HUES48 (cell line): ENCODE measurements at regions not wholly inside any gene's neighbourhood (a gene's known extent, or its start where the extent isn't known, plus 50 kb on each side); places are given as distances from the start of the nearest gene placed in this dataset.

Experiments used
- H3K27ac ChIP-seq: one replicate; pipeline ENCODE4 v1.7.0; 2013; ENCODE audit warnings: low read depth, low read length, inconsistent platforms
- H3K27me3 ChIP-seq: 2 replicates; pipeline ENCODE4 v1.6.1; 2013; ENCODE audit warnings: mild to moderate bottlenecking, low read length; ENCODE audit not compliant: control insufficient read depth, insufficient read depth
- H3K36me3 ChIP-seq: 2 replicates; pipeline ENCODE4 v1.6.1; 2013; ENCODE audit warnings: low read length; ENCODE audit not compliant: control insufficient read depth, insufficient read depth
- H3K4me1 ChIP-seq: 2 replicates; pipeline ENCODE4 v1.6.1; 2013; ENCODE audit warnings: mild to moderate bottlenecking, low read length; ENCODE audit not compliant: control insufficient read depth, insufficient read depth
- H3K4me3 ChIP-seq: 2 replicates; pipeline ENCODE4 v1.5.1; 2013; ENCODE audit warnings: mild to moderate bottlenecking, low read depth, low read length
- H3K9ac ChIP-seq: 2 replicates; pipeline ENCODE4 v1.6.1; 2013; ENCODE audit warnings: mild to moderate bottlenecking, low read depth, low read length, moderate library complexity
- H3K9me3 ChIP-seq: 2 replicates; pipeline ENCODE4 v1.6.1; 2013; ENCODE audit warnings: low read length; ENCODE audit not compliant: control insufficient read depth, insufficient read depth

DNA sequence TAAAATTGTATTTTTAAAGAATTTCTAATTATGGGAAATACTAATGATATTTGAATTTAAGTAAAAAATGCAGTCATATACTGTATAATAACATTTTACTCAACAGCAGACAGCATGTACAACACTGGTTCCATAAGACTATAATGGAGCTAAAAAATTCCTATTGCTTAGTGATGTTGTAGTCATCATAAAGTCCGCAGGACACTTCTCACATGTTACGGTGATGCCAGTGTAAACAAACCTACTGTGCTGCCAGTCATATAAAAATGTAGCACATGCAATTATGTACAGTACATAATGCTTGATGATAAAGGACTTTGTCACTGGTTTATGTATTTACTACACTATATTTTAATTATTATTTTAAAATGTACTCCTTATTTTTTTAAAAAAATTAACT lies 629.3 kb downstream of the IPMK start:
- H3K4me1 ChIP-seq: 0 out of 2 replicates have a peak, but pooled peaks cover 4% of the 10 kb centered on the region
- no peaks in the 10 kb centered on the region for H3K27me3 ChIP-seq
- no peak overlapping the region for H3K4me3 ChIP-seq
- H3K36me3 ChIP-seq: no peaks in the 10 kb centered on the region
- H3K27ac ChIP-seq: no peak overlapping the region
- H3K9me3 ChIP-seq: no peaks in the 10 kb centered on the region
- no peak overlapping the region for H3K9ac ChIP-seq

DNA sequence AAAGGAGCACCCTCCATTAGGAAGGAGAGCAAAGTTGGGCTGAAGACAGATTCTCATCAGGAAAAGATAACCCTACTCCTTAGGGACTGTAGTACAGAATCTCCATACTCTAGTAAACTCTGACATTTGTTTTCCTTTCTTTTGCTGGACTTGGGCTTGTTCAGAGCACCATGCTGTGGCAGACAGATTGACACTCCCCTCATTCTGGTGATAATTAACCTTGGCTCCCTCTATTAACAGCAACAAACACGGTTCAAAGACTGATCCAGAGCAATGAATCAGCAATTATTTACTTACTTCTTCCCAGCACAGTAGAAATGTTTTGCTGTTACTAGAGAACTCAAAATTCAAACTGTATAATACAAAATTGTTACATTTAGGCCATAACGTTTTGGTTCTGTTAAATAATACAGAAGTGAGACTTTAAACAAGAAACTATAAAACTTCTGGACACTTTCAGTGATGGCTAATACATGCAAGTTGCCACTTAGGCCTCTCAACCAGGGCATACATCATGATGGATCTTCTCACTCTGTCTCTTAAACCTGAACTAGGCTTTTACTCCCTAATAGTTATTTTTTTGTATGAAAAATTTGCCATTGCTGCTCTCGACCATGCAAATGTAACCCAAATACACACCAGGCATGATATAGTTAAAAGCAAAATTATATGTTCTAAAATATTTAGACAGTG lies 639.0 kb downstream of the IPMK start:
- Histone ChIP-seq H3K27ac (peak overlapping the region; percentile 95), H3K4me3 (peak overlapping the region; percentile 24), H3K27me3 (no peaks in the 10 kb centered on the region), H3K4me1 (peaks cover 48% of the 10 kb centered on the region), H3K36me3 (no peaks in the 10 kb centered on the region), H3K9ac (peak overlapping the region; percentile 29; the same call in 1 of the 2 replicates), H3K9me3 (no peaks in the 10 kb centered on the region)

DNA sequence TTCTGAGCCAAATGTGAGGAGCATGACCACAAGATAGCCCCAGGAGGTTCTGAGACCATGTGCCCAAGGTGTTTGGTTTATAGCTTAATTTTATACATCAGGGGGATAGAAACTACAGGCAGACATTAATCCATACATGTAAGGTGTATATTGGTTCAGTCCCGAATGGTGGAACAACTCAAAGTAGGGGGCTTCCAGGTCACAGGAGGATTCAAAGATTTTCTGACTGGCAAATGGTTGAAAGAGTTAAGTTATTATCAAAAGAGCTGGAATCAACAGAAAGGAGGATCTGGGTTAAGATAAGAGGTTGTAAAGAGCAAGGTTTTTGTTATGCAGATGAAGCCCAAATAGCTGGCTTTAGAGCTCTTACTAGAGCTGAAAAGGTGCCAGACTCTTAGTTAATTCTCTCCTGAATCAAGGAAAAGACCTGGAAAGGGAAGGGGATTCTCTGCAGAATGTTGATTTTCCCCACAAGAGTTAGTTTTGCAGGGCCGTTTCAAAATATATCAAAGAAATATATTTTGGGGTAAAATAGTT lies 640.0 kb downstream of the IPMK start:
- no peaks in the 10 kb centered on the region for H3K9me3 ChIP-seq
- H3K27me3 ChIP-seq: no peaks in the 10 kb centered on the region
- no peaks in the 10 kb centered on the region for H3K36me3 ChIP-seq
- peaks cover 47% of the 10 kb centered on the region for H3K4me1 ChIP-seq
- peak overlapping the region; percentile 49; the same call in 1 of the 2 replicates for H3K9ac ChIP-seq
- H3K27ac ChIP-seq: peak overlapping the region; percentile 95
- H3K4me3 ChIP-seq: peak overlapping the region; percentile 24; the same call in 1 of the 2 replicates

DNA sequence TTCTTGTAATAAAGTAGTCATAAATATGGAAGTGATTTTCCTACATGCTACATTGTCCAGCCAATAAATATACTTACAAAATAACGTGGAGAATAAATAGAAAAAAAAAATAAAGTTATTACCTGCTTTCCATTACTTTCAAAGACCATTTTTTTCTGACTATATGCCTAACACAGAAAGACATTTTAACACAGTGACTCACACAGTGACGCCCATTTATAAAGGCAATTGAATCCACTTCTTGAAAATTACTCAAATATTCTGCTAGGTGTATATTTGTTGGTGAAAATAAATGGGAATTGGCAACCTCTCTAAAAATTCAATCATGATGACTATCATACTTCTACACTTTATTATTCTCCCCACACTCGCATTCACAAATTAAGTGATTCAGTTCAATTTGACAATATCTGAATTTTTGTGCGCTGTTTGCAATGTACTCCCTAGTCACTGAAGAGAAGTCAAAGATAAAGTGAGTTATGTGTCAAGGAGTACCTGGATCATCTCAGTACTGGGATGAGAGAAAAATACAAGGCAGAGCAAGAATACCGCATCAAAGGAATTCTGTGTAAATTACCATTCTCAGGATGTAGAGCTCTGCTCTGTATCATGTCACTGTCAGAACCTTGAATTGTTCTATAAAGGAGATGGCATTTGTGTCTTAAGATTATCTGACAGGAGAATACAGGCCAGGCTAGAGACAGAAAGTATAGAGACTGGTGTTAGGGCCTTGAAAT lies 642.7 kb downstream of the IPMK start:
- no peaks in the 10 kb centered on the region for H3K27me3 ChIP-seq
- no peaks in the 10 kb centered on the region for H3K9me3 ChIP-seq
- H3K9ac ChIP-seq: no peak overlapping the region
- no peak overlapping the region for H3K4me3 ChIP-seq
- peaks cover 40% of the 10 kb centered on the region for H3K4me1 ChIP-seq
- no peaks in the 10 kb centered on the region for H3K36me3 ChIP-seq
- H3K27ac ChIP-seq: no peak overlapping the region

DNA sequence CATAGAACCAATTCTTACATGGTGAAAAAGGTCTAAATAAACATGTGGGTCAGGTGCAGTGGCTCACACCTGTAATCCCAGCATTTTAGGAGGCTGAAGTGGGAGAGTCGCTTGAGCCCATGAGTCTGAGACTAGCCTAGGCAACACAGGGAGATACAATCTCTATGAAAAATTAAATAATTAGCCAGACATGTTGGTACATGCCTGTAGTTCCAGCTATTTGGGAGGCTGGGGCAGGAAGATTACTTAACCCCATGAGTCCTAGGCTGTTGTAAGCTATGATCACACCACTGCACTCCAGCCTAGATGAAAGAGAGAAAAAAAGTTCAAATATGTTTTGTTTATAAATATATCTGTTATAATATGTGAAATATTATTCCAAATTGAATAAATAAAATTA lies 643.6 kb downstream of the IPMK start:
- Histone ChIP-seq H3K4me1 (peaks cover 31% of the 10 kb centered on the region), H3K36me3 (no peaks in the 10 kb centered on the region), H3K9me3 (no peaks in the 10 kb centered on the region), H3K27me3 (no peaks in the 10 kb centered on the region), H3K27ac (no peak overlapping the region), H3K4me3 (no peak overlapping the region), H3K9ac (no peak overlapping the region)

DNA sequence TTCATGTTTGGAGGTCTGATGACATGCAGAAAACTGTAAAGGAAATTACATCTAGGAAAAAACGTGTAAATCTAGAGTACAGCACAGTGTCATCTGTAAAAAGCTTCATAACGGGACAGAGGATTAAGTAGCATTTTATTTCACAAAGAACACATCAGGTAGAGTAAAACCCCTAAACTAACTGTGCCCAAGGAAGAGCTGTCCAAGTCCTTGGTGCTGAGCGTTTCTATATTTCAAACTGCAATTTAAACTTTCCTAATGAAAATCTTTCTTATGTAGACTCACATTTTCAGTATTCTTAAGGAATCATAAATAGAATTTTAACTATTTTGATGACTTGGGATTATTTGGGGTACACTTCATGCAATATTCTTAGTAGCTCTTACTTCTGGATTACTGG lies 646.2 kb downstream of the IPMK start:
- H3K27ac ChIP-seq: no peak overlapping the region
- no peaks in the 10 kb centered on the region for H3K36me3 ChIP-seq
- H3K9ac ChIP-seq: no peak overlapping the region
- peaks cover 6% of the 10 kb centered on the region; the same call in 1 of the 2 replicates for H3K4me1 ChIP-seq
- H3K9me3 ChIP-seq: no peaks in the 10 kb centered on the region
- no peak overlapping the region for H3K4me3 ChIP-seq
- H3K27me3 ChIP-seq: no peaks in the 10 kb centered on the region

DNA sequence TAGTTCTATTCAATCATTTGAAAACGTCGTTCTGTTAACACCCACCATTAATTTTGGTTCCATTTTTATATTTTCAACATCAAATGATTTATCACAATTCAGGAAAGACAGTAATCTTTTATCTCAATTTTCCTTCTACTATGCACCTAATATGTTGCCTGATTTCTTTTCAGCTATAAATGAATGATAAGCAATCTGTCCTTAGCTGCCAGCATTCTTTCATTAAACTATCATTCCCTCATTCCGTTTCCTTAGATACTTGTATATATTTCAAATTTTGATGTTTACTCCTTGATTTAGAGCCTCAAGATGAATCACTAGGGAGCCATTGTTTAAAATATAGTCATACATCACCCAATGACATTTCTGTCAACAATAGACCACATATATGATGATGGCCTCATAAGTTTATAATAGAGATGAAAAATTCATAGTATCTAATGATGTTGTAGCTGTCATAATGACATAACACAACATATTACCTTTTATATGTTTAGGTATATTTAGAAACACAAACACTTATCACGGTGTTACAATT lies 661.7 kb downstream of the IPMK start:
- Histone ChIP-seq H3K9me3 (no peaks in the 10 kb centered on the region), H3K27me3 (no peaks in the 10 kb centered on the region)

DNA sequence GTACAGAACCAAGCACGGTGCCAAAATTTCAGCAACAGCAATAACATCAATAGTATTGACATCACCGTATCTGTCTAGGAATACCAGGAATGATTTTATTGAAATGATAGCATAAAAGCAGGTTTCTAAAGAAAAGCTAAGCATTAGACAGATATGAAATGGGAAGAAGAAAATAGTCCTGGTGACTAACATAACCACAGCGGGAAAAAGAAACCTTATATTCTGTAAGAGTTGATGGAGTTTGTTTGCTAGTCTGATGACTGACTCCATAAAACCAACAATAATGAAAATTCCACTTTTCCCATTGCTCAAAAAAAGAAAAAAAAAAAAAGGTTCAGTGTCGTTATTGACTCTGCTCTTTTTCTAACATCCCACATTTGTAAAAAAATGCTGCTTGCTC lies 668.3 kb downstream of the IPMK start:
- no peaks in the 10 kb centered on the region for H3K9me3 ChIP-seq
- H3K27ac ChIP-seq: no peak overlapping the region
- H3K4me3 ChIP-seq: no peak overlapping the region
- H3K27me3 ChIP-seq: no peaks in the 10 kb centered on the region
- H3K36me3 ChIP-seq: no peaks in the 10 kb centered on the region
- H3K4me1 ChIP-seq: no peaks in the 10 kb centered on the region
- H3K9ac ChIP-seq: no peak overlapping the region

More for the DNA sequence above, 661.7 kb downstream of the IPMK start:
- Histone ChIP-seq H3K9ac (no peak overlapping the region), H3K4me1 (no peaks in the 10 kb centered on the region), H3K36me3 (no peaks in the 10 kb centered on the region), H3K4me3 (no peak overlapping the region), H3K27ac (no peak overlapping the region)

DNA sequence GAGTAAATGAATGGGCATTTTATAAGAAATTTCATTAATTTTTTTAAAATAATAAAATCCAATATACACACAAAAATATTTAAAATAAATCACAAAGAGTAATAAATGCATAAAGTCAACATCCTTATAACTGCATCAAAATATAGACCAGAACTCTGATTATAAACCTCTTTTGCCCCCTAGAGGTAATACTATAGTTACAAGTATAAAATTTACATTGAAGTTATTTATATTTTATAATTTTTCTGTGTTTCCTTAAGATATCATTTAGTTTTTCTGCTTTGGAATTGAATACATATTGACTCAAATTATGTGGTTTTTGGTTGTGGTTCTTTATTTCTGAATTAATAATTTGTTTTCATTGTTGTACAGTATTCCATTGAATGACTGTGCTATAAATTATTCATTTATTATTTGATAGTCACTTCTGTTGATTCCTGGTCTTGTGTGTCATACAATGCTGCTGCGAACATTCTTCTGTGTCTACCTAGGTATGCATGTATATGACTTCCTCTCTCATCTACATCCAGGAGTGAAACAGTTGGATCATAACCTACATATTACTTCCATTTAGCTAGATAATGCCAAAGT lies 673.6 kb downstream of the IPMK start:
- Histone ChIP-seq H3K36me3 (no peaks in the 10 kb centered on the region), H3K4me3 (no peak overlapping the region), H3K4me1 (no peaks in the 10 kb centered on the region), H3K27ac (no peak overlapping the region), H3K27me3 (no peaks in the 10 kb centered on the region), H3K9ac (no peak overlapping the region), H3K9me3 (no peaks in the 10 kb centered on the region)

DNA sequence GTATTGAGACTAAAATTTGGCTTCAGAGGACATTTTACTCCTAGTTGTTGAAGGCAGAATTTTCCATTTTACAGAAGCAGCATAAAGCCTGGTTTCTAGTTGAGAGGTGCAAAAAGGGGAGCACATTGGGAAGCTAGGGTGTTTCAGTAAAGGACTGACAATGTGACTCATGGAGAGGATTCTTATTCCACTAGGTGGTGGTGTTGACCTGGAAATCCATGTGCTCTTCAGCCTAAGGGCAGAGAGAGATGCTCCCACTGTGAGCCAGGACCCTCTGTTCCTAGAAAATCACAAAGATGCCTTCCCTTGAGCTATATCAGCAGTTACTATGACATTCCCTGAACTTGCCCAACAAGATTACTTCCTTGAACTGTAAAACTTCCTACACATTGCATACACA lies 687.8 kb downstream of the IPMK start:
- Histone ChIP-seq H3K4me3 (no peak overlapping the region), H3K27me3 (no peaks in the 10 kb centered on the region), H3K9me3 (peaks cover 33% of the 10 kb centered on the region), H3K4me1 (no peaks in the 10 kb centered on the region), H3K27ac (no peak overlapping the region), H3K9ac (no peak overlapping the region), H3K36me3 (no peaks in the 10 kb centered on the region)
